Endodermal cell (in vitro differentiated cells): ENCODE measurements at regions not wholly inside any gene's neighbourhood (a gene's known extent, or its start where the extent isn't known, plus 50 kb on each side); places are given as distances from the start of the nearest gene placed in this dataset.

ENCODE experiments used
- DNase-seq: peaks from one replicate; pipeline ENCODE4 v3.0.0-alpha.2; 2017
- H3K27ac ChIP-seq: 2 replicates; pipeline ENCODE4 v1.5.1; 2013; ENCODE audit warnings: mild to moderate bottlenecking, low read depth, low read length, moderate library complexity
- H3K27me3 ChIP-seq: 2 replicates; pipeline ENCODE4 v1.6.1; 2013; ENCODE audit warnings: mild to moderate bottlenecking, low read length, moderate library complexity; ENCODE audit not compliant: insufficient read depth, control insufficient read depth, poor library complexity, severe bottlenecking
- H3K36me3 ChIP-seq: 2 replicates; pipeline ENCODE4 v1.7.0; 2013; ENCODE audit warnings: mild to moderate bottlenecking, low read length, moderate library complexity; ENCODE audit not compliant: control insufficient read depth, insufficient read depth
- H3K4me1 ChIP-seq: one replicate; pipeline ENCODE4 v1.7.0; 2013; ENCODE audit warnings: low read length; ENCODE audit not compliant: control insufficient read depth, insufficient read depth
- H3K4me3 ChIP-seq: 2 replicates; pipeline ENCODE4 v1.5.1; 2013; ENCODE audit warnings: mild to moderate bottlenecking, low read length, moderate library complexity
- H3K9ac ChIP-seq: 2 replicates; pipeline ENCODE4 v1.6.1; 2013; ENCODE audit warnings: mild to moderate bottlenecking, low read length, moderate library complexity; ENCODE audit not compliant: poor library complexity, severe bottlenecking; ENCODE audit errors: extremely low read depth
- H3K9me3 ChIP-seq: 2 replicates; pipeline ENCODE4 v1.6.1; 2013; ENCODE audit warnings: mild to moderate bottlenecking, low read length, moderate library complexity; ENCODE audit not compliant: control insufficient read depth
- H3K27ac Mint-ChIP-seq: 2 replicates; pipeline ENCODE4 v1.8.0; 2020; ENCODE audit warnings: mixed read lengths
- H3K27me3 Mint-ChIP-seq: 2 replicates; pipeline ENCODE4 v1.8.0; 2021; ENCODE audit warnings: mild to moderate bottlenecking, mixed read lengths; ENCODE audit not compliant: insufficient read depth
- H3K36me3 Mint-ChIP-seq: 2 replicates; pipeline ENCODE4 v1.8.0; 2020; ENCODE audit warnings: low read depth, mixed read lengths
- H3K4me1 Mint-ChIP-seq: 2 replicates; pipeline ENCODE4 v1.8.0; 2020; ENCODE audit warnings: mixed read lengths
- H3K4me3 Mint-ChIP-seq: 2 replicates; pipeline ENCODE4 v1.8.0; 2020; ENCODE audit warnings: mild to moderate bottlenecking, moderate library complexity, mixed read lengths
- H3K9me3 Mint-ChIP-seq: 2 replicates; pipeline ENCODE4 v1.8.0; 2020; ENCODE audit warnings: mild to moderate bottlenecking, mixed read lengths
- CTCF ChIP-seq: fragments of 200-600 bp; sonication (generic); conservative IDR thresholded peaks from 2 replicates; pipeline ENCODE4 v1.5.0; 2021; ENCODE audit warnings: antibody characterized with exemption, mild to moderate bottlenecking
- WGBS, 2 experiments: methylation state at CpG; one replicate each; pipeline versions ENCODE4 v1.1.5 to v1.1.7; 2013; ENCODE audit warnings: missing lambda C conversion rate in 2 of 2, mixed read lengths in 1 of 2; ENCODE audit not compliant: insufficient coverage in 1 of 2, insufficient read length in 1 of 2; 5-methylcytosine and 5-hydroxymethylcytosine counted together

GRCh38 chr15:39321977-39322376 is 258.9 kb upstream of the THBS1 start:
- 89 to 94% methylated on average over 1 to 2 of the region's 2 CpGs for WGBS, 2 experiments
- Mint-ChIP-seq H3K27me3 (no peaks in the 10 kb centered on the region), H3K27ac (no peak overlapping the region), H3K4me1 (no peaks in the 10 kb centered on the region), H3K4me3 (no peak overlapping the region), H3K36me3 (peaks cover 2% of the 10 kb centered on the region), H3K9me3 (peaks cover 10% of the 10 kb centered on the region)
- no peak for DNase-seq
- H3K4me1 ChIP-seq = no peaks in the 10 kb centered on the region
- H3K36me3 ChIP-seq = no peaks in the 10 kb centered on the region
- H3K27ac ChIP-seq = no peak overlapping the region
- no peak for TF ChIP-seq CTCF
- peaks cover 8% of the 10 kb centered on the region for H3K9me3 ChIP-seq
- no peak overlapping the region for H3K4me3 ChIP-seq
- no peak overlapping the region for H3K9ac ChIP-seq
- no peaks in the 10 kb centered on the region for H3K27me3 ChIP-seq

GRCh38 chr15:39323157-39323556 is 257.7 kb upstream of the THBS1 start:
- Mint-ChIP-seq H3K27me3 (no peaks in the 10 kb centered on the region), H3K27ac (no peak overlapping the region), H3K9me3 (peaks cover 10% of the 10 kb centered on the region), H3K4me3 (no peak overlapping the region), H3K36me3 (peaks cover 2% of the 10 kb centered on the region), H3K4me1 (no peaks in the 10 kb centered on the region)
- Histone ChIP-seq H3K9ac (no peak overlapping the region), H3K36me3 (no peaks in the 10 kb centered on the region), H3K4me3 (no peak overlapping the region), H3K4me1 (no peaks in the 10 kb centered on the region), H3K27ac (no peak overlapping the region), H3K27me3 (no peaks in the 10 kb centered on the region), H3K9me3 (peaks cover 8% of the 10 kb centered on the region)
- DNase-seq = no peak
- no peak for TF ChIP-seq CTCF

- Histone ChIP-seq H3K9me3 (peaks cover 8% of the 10 kb centered on the region), H3K27ac (no peak overlapping the region), H3K4me3 (no peak overlapping the region), H3K27me3 (no peaks in the 10 kb centered on the region), H3K9ac (no peak overlapping the region), H3K4me1 (no peaks in the 10 kb centered on the region), H3K36me3 (no peaks in the 10 kb centered on the region)
- H3K9me3 Mint-ChIP-seq = peaks cover 10% of the 10 kb centered on the region
- no peak overlapping the region for H3K27ac Mint-ChIP-seq
- H3K4me3 Mint-ChIP-seq = no peak overlapping the region
- no peak for DNase-seq
- H3K27me3 Mint-ChIP-seq = no peaks in the 10 kb centered on the region
- TF ChIP-seq CTCF = no peak
- H3K36me3 Mint-ChIP-seq = peaks cover 2% of the 10 kb centered on the region
- WGBS, 2 experiments = 83 to 100% methylated on average over 1 of the region's 3 CpGs
- H3K4me1 Mint-ChIP-seq = no peaks in the 10 kb centered on the region
Observed at GRCh38 chr15:39323706-39324105, 257.2 kb upstream of the THBS1 start.
